D721Med (cell line): ENCODE measurements at regions not wholly inside any gene's neighbourhood (a gene's known extent, or its start where the extent isn't known, plus 50 kb on each side); places are given as distances from the start of the nearest gene placed in this dataset.

ENCODE experiments used
- DNase-seq: peaks from one replicate; pipeline ENCODE4 v3.0.0; 2011; ENCODE audit warnings: low spot score; ENCODE audit not compliant: insufficient read length
- FAIRE-seq: peaks from 2 replicates; lab custom pipeline; 2011; peaks lifted over from hg19 to GRCh38; lab: Jason Lieb, UNC
- TF ChIP-seq, protein P1 (sequence below): IDR thresholded peaks from 2 replicates; pipeline ENCODE4 v1.5.1; 2012; ENCODE audit warnings: mild to moderate bottlenecking, control low read depth; ENCODE audit not compliant: insufficient read depth; ENCODE audit errors: missing control alignments

GRCh38 chr18:38899252-38899651, 1333.7 kb upstream of the CELF4 start:
- FAIRE-seq (no peak), DNase-seq (no peak)
- TF ChIP-seq, protein P1, sequence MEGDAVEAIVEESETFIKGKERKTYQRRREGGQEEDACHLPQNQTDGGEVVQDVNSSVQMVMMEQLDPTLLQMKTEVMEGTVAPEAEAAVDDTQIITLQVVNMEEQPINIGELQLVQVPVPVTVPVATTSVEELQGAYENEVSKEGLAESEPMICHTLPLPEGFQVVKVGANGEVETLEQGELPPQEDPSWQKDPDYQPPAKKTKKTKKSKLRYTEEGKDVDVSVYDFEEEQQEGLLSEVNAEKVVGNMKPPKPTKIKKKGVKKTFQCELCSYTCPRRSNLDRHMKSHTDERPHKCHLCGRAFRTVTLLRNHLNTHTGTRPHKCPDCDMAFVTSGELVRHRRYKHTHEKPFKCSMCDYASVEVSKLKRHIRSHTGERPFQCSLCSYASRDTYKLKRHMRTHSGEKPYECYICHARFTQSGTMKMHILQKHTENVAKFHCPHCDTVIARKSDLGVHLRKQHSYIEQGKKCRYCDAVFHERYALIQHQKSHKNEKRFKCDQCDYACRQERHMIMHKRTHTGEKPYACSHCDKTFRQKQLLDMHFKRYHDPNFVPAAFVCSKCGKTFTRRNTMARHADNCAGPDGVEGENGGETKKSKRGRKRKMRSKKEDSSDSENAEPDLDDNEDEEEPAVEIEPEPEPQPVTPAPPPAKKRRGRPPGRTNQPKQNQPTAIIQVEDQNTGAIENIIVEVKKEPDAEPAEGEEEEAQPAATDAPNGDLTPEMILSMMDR, result no peak

DNA sequence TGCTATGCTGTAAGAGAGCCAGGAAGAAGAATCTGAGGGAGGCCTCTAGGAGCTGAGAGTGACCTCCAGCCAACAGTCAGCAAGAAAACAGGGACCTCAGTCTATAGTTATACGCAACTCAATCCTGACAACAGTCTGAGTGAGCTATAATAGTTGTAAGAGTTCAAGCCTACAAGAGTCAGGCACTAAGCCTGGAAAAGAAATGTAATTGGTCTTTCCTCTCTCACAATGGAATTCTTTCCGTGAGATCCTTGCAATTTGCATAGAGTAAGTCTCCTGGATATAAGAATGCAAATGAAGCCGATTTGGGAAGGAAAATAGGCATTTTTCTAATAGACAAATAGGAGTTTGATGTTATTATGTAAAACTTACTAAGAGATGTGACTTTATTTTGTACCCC, 1332.6 kb upstream of the CELF4 start:
- FAIRE-seq (no peak), DNase-seq (no peak)
- TF ChIP-seq, protein P1, result no peak

GRCh38 chr18:38895560-38895959, 1330.0 kb upstream of the CELF4 start:
- TF ChIP-seq, protein P1, result no peak
- no peak for DNase-seq
- FAIRE-seq, result no peak

DNA sequence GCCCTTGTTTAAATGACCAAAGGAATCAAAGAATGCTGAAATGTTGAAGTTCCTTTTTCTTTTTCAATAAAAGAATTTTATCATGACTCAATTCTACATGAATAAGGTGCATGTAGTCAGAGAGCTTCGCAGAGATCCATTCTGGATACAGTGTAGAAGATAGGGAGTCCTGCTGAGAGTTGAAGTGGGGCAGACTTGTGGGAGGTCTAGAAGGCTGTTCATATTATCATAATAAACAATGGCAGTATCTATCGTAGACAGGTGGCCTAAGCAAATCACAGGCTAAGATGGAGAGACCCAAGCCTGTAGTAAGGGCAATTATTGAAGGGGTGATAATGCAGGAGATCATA, 1322.0 kb upstream of the CELF4 start:
- FAIRE-seq (no peak), DNase-seq (no peak)
- TF ChIP-seq, protein P1, result no peak

GRCh38 chr18:38886861-38887670, 1321.5 kb upstream of the CELF4 start:
- DNase-seq (no peak), FAIRE-seq (no peak)
- TF ChIP-seq, protein P1, result no peak

DNA sequence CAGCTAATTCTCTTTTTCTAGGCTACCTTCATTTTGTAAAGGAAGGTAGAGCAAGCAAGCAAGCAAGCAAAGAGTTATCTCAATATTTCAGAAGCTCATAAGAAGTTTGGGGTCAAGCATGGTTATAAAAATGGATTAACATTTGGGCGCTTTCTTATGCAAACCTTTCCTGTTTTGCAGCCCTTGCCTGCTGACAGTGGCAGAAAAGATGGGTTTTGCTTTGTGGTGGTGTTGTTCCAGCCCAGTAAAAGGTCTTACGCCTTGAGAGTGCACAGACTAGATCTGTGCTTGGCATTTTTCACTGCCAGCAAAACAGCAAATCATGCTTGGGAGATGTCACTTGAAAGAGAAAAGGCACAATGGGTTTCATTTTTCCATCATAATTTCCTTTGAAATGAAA, 1320.6 kb upstream of the CELF4 start:
- DNase-seq (no peak), FAIRE-seq (no peak)
- TF ChIP-seq, protein P1, result no peak

DNA sequence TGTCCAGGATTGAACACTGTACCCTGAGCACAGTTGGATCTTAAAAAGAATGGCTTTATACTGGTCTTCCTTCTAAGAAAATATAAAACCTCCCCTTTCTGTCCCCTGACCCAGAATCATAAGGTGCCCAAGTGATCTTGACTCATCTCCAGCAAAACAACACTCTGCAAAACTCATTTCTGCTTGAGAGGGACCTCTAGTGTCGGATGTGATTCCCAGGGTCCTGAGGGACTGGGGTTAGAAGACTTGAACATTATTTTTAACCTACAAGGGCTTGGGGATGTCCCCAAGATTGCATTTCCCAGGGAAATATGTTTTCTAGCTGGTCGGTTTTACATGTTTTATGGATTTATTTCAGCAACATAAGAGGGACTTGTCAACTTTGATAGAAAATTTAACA, 1318.5 kb upstream of the CELF4 start:
- FAIRE-seq, result no peak
- DNase-seq, result no peak

More for the DNA sequence above, 1318.5 kb upstream of the CELF4 start:
- TF ChIP-seq, protein P1, result no peak
